Neural cell (in vitro differentiated cells): ENCODE measurements at regions not wholly inside any gene's neighbourhood (a gene's known extent, or its start where the extent isn't known, plus 50 kb on each side); places are given as distances from the start of the nearest gene placed in this dataset.

Experiments used
- CTCF ChIP-seq: fragments of 450-650 bp; IDR thresholded peaks from 2 replicates; pipeline ENCODE4 v1.5.1; 2014; ENCODE audit warnings: antibody characterized with exemption, mild to moderate bottlenecking, moderate library complexity; ENCODE audit not compliant: poor library complexity, severe bottlenecking
- EP300 ChIP-seq: fragments of 450-650 bp; conservative IDR thresholded peaks from 2 replicates; pipeline ENCODE4 v1.6.1; 2014; ENCODE audit warnings: antibody characterized with exemption, mild to moderate bottlenecking, moderate library complexity; ENCODE audit not compliant: poor library complexity, severe bottlenecking
- EZH2 ChIP-seq: fragments of 200-600, 300-800 bp; shearing (Covaris generic), sonication (generic); IDR thresholded peaks from 2 replicates; pipeline ENCODE4 v1.6.1; 2014; ENCODE audit warnings: antibody characterized with exemption, low read length, borderline replicate concordance, mild to moderate bottlenecking; ENCODE audit not compliant: insufficient read depth, poor library complexity, severe bottlenecking
- POLR2AphosphoS5 ChIP-seq: IDR thresholded peaks from 2 replicates; pipeline ENCODE4 v1.6.1; 2012
- TAF1 ChIP-seq: IDR thresholded peaks from 2 replicates; pipeline ENCODE4 v1.6.1; 2012; ENCODE audit warnings: low read depth
- TF ChIP-seq, protein P1 (sequence below): IDR thresholded peaks from 2 replicates; pipeline ENCODE4 v1.6.1; 2012; ENCODE audit warnings: borderline replicate concordance

GRCh38 chr11:81756864-81757595 is 976.6 kb downstream of the FAM181B start:
- no peak for TF ChIP-seq POLR2AphosphoS5
- TF ChIP-seq EZH2, result no peak
- no peak for TF ChIP-seq CTCF
- TF ChIP-seq, protein P1, sequence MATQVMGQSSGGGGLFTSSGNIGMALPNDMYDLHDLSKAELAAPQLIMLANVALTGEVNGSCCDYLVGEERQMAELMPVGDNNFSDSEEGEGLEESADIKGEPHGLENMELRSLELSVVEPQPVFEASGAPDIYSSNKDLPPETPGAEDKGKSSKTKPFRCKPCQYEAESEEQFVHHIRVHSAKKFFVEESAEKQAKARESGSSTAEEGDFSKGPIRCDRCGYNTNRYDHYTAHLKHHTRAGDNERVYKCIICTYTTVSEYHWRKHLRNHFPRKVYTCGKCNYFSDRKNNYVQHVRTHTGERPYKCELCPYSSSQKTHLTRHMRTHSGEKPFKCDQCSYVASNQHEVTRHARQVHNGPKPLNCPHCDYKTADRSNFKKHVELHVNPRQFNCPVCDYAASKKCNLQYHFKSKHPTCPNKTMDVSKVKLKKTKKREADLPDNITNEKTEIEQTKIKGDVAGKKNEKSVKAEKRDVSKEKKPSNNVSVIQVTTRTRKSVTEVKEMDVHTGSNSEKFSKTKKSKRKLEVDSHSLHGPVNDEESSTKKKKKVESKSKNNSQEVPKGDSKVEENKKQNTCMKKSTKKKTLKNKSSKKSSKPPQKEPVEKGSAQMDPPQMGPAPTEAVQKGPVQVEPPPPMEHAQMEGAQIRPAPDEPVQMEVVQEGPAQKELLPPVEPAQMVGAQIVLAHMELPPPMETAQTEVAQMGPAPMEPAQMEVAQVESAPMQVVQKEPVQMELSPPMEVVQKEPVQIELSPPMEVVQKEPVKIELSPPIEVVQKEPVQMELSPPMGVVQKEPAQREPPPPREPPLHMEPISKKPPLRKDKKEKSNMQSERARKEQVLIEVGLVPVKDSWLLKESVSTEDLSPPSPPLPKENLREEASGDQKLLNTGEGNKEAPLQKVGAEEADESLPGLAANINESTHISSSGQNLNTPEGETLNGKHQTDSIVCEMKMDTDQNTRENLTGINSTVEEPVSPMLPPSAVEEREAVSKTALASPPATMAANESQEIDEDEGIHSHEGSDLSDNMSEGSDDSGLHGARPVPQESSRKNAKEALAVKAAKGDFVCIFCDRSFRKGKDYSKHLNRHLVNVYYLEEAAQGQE, result no peak
- TF ChIP-seq EP300, result no peak
- no peak for TF ChIP-seq TAF1
